ENCODE measurements at regions not wholly inside any gene's neighbourhood (a gene's known extent, or its start where the extent isn't known, plus 50 kb on each side); places are given as distances from the start of the nearest gene placed in this dataset.

DNA sequence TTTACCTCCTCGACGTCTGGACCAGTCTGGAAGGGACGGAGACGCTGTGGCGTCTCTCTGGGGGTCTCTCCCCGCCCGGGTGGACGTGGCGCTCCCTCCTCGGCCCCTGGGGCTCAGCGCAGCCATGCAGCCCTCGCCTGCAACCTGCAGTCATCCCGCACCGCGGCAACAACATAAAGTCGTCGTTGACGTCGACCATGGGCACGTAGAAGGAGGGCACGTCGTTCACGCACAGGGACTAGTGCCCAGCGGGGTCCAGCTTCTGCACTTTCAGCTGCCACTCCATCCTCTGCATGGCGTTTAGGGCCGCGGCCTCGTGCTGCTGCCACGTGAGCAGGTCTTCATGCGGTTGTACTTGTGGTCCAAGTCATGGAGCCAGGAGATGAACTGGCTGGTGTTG, 889.6 kb upstream of the LRRTM1 start:
- TF ChIP-seq, protein P1, sequence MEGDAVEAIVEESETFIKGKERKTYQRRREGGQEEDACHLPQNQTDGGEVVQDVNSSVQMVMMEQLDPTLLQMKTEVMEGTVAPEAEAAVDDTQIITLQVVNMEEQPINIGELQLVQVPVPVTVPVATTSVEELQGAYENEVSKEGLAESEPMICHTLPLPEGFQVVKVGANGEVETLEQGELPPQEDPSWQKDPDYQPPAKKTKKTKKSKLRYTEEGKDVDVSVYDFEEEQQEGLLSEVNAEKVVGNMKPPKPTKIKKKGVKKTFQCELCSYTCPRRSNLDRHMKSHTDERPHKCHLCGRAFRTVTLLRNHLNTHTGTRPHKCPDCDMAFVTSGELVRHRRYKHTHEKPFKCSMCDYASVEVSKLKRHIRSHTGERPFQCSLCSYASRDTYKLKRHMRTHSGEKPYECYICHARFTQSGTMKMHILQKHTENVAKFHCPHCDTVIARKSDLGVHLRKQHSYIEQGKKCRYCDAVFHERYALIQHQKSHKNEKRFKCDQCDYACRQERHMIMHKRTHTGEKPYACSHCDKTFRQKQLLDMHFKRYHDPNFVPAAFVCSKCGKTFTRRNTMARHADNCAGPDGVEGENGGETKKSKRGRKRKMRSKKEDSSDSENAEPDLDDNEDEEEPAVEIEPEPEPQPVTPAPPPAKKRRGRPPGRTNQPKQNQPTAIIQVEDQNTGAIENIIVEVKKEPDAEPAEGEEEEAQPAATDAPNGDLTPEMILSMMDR (conservative IDR thresholded peaks at IDR 0.05 in 1 of 2, IDR thresholded peaks at IDR 0.05 in 1 of 2; ENCODE audit: low read depth in 1 of 2, low read length in 2 of 2): no peak
- no peak for TF ChIP-seq EZH2 (IDR thresholded peaks at IDR 0.05; ENCODE audit: low read length, missing control alignments)

Data from fibroblast of lung (primary cell).